B cell (primary cell): ENCODE measurements at regions not wholly inside any gene's neighbourhood (a gene's known extent, or its start where the extent isn't known, plus 50 kb on each side); places are given as distances from the start of the nearest gene placed in this dataset.

Experiments used
- ATAC-seq: fragments of 200-7000 bp; cut with Tn5 transposase; one replicate; pipeline ENCODE4 v1.10.0; 2021; ENCODE audit warnings: low read depth, mild to moderate bottlenecking, moderate number of reproducible peaks, moderate library complexity
- CTCF ChIA-PET: fragments of 350-600 bp; sonication (Branson Sonifier 250); formaldehyde crosslinking; loops from one replicate; lab custom pipeline; 2021; ENCODE audit warnings: antibody characterized with exemption, inconsistent platforms; lab: Charles Lee
- POLR2A ChIA-PET: fragments of 350-600 bp; sonication (Branson Sonifier 250); formaldehyde crosslinking; loops from one replicate; lab custom pipeline; 2021; ENCODE audit warnings: antibody characterized with exemption; lab: Charles Lee
- DNase-seq: peaks from one replicate; pipeline ENCODE4 v3.0.0; 2013
- H2AFZ ChIP-seq: 2 replicates; pipeline ENCODE4 v1.6.1; 2012; ENCODE audit warnings: mild to moderate bottlenecking, low read depth, low read length; ENCODE audit not compliant: insufficient read depth, poor library complexity, severe bottlenecking
- H3K27ac ChIP-seq, 2 donors: 1 replicate in 1 of 2; 2 replicates in 1 of 2; pipeline ENCODE4 v1.5.1; 2012 to 2013; ENCODE audit warnings: low read length in 2 of 2, mild to moderate bottlenecking in 2 of 2, moderate library complexity in 1 of 2
- H3K27me3 ChIP-seq, 4 experiments: fragments of 200-600 bp in 1 of 4; sonication (generic) in 1 of 4; replicated peaks in 1 of 4; 1 replicate in 2 of 4; 2 replicates in 2 of 4; pipeline versions ENCODE4 v1.6.1 to v1.7.0; 2013 to 2016; ENCODE audit warnings: low read length in 3 of 4, mild to moderate bottlenecking in 2 of 4, mixed read lengths in 1 of 4, moderate library complexity in 1 of 4; ENCODE audit not compliant: insufficient read depth in 4 of 4, control insufficient read depth in 3 of 4; ENCODE audit errors: control extremely low read depth in 1 of 4
- H3K36me3 ChIP-seq, 2 experiments: replicated peaks in 1 of 2; 1 replicate in 1 of 2; 2 replicates in 1 of 2; pipeline versions ENCODE4 v1.6.1 to v1.7.1; 2013; ENCODE audit warnings: low read length in 1 of 2; ENCODE audit not compliant: insufficient read depth in 2 of 2, control insufficient read depth in 1 of 2; ENCODE audit errors: control extremely low read depth in 1 of 2, extremely low read depth in 1 of 2
- H3K4me1 ChIP-seq, 2 donors: fragments of 200-600 bp in 1 of 2; sonication (generic) in 1 of 2; 1 replicate in 1 of 2; 2 replicates in 1 of 2; pipeline versions ENCODE4 v1.5.1 to v1.6.1; 2013 to 2017; ENCODE audit warnings: low read length in 2 of 2; ENCODE audit not compliant: control insufficient read depth in 2 of 2, insufficient read depth in 2 of 2
- H3K4me2 ChIP-seq: replicated peaks from 2 replicates; pipeline ENCODE3; 2012; ENCODE audit warnings: mild to moderate bottlenecking, low read depth, low read length; ENCODE audit not compliant: poor library complexity, severe bottlenecking
- H3K4me3 ChIP-seq, 5 experiments: fragments of 200-600 bp in 1 of 5; sonication (generic) in 1 of 5; 1 replicate in 3 of 5; 2 replicates in 2 of 5; pipeline versions ENCODE4 v1.5.1 to v1.7.0; 2011 to 2016; ENCODE audit warnings: low read length in 4 of 5, mild to moderate bottlenecking in 4 of 5, low read depth in 2 of 5, control low read depth in 1 of 5, moderate library complexity in 1 of 5; ENCODE audit not compliant: insufficient read depth in 1 of 5; ENCODE audit errors: control extremely low read depth in 1 of 5, extremely low read depth in 1 of 5
- H3K79me2 ChIP-seq: fragments of 200-600 bp; sonication (generic); one replicate; pipeline ENCODE4 v1.6.0; 2016; ENCODE audit warnings: low read length; ENCODE audit not compliant: control insufficient read depth, insufficient read depth
- H3K9ac ChIP-seq: fragments of 200-600 bp; sonication (generic); 2 replicates; pipeline ENCODE4 v1.6.1; 2017; ENCODE audit warnings: mild to moderate bottlenecking, low read length, moderate library complexity
- H3K9me3 ChIP-seq, 3 donors: one replicate each; pipeline versions ENCODE4 v1.6.1 to v1.7.1; 2013; ENCODE audit warnings: low read length in 2 of 3; ENCODE audit not compliant: control insufficient read depth in 2 of 3, insufficient read depth in 1 of 3; ENCODE audit errors: control extremely low read depth in 1 of 3
- H4K20me1 ChIP-seq: 2 replicates; pipeline ENCODE4 v1.6.0; 2012; ENCODE audit warnings: mild to moderate bottlenecking, low read length; ENCODE audit not compliant: insufficient read depth, control insufficient read depth, poor library complexity, severe bottlenecking
- H3K27ac Mint-ChIP-seq: one replicate; pipeline ENCODE4 v1.8.0; 2021; ENCODE audit warnings: mixed read lengths
- H3K27me3 Mint-ChIP-seq: one replicate; pipeline ENCODE4 v1.8.0; 2021; ENCODE audit warnings: mixed read lengths
- H3K4me1 Mint-ChIP-seq: one replicate; pipeline ENCODE4 v1.8.0; 2021; ENCODE audit warnings: mixed read lengths
- H3K4me3 Mint-ChIP-seq: one replicate; pipeline ENCODE4 v1.8.0; 2021; ENCODE audit warnings: mixed read lengths
- H3K9me3 Mint-ChIP-seq: one replicate; pipeline ENCODE4 v1.8.0; 2022; ENCODE audit warnings: mixed read lengths; ENCODE audit not compliant: insufficient read depth
- EZH2 ChIP-seq: IDR thresholded peaks from 2 replicates; pipeline ENCODE4 v1.6.1; 2012; ENCODE audit warnings: borderline replicate concordance, low read depth, mild to moderate bottlenecking, moderate library complexity, low read length; ENCODE audit not compliant: insufficient read depth, poor library complexity, severe bottlenecking
- WGBS: methylation state at CpG from one replicate; pipeline ENCODE4 v1.1.5; 2013; ENCODE audit warnings: missing lambda C conversion rate; ENCODE audit not compliant: insufficient coverage; 5-methylcytosine and 5-hydroxymethylcytosine counted together
- intact Hi-C: fragments of 100-400 bp; cut with micrococcal nuclease; formaldehyde crosslinking; loops from one replicate; pipeline ENCODE4 v1.10.0; 2022
- TF ChIP-seq, protein P1 (sequence below): fragments of 200-600 bp; IDR thresholded peaks from one replicate; pipeline ENCODE4 v1.8.0; 2022; ENCODE audit warnings: antibody characterized with exemption, mild to moderate bottlenecking

DNA sequence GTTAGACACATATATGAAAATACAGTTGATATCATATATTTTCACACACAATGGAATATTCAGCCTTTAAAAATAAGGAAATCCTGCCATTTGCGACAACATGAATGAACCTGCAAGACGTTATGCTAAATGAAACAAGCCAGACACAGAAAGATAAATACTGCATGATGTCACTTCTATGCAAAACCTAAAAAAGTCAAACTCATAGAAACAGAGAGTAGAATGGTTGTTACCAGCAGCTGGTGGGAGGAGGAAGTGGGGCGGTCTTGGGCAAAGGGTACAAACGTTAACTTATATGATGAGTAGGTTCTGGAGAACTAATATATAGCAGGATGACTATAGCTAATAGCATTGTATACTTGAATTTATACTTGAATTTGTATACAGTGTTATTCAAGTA lies 213.2 kb upstream of the NR2F2 start:
- Mint-ChIP-seq H3K4me3 (no peak overlapping the region), H3K27me3 (no peaks in the 10 kb centered on the region), H3K27ac (no peak overlapping the region), H3K9me3 (peaks cover 4% of the 10 kb centered on the region), H3K4me1 (no peaks in the 10 kb centered on the region)
- Histone ChIP-seq H4K20me1 (no peaks in the 10 kb centered on the region), H3K4me1 (no peaks in the 10 kb centered on the region), H3K9ac (no peak overlapping the region), H3K79me2 (no peaks in the 10 kb centered on the region), H3K27me3 (no peaks in the 10 kb centered on the region), H3K27ac (no peak overlapping the region), H3K9me3 (peaks cover 0 to 3% (median 0%) of the 10 kb centered on the region in 3 donors), H3K4me3 (no peak overlapping the region), H2AFZ (no peak overlapping the region), H3K36me3 (no peaks in the 10 kb centered on the region), H3K4me2 (no peak overlapping the region)
- POLR2A ChIA-PET, result no interaction called here
- WGBS, result no CpG with 5 or more reads among the region's 4 CpGs
- TF ChIP-seq EZH2, result no peak
- TF ChIP-seq, protein P1, sequence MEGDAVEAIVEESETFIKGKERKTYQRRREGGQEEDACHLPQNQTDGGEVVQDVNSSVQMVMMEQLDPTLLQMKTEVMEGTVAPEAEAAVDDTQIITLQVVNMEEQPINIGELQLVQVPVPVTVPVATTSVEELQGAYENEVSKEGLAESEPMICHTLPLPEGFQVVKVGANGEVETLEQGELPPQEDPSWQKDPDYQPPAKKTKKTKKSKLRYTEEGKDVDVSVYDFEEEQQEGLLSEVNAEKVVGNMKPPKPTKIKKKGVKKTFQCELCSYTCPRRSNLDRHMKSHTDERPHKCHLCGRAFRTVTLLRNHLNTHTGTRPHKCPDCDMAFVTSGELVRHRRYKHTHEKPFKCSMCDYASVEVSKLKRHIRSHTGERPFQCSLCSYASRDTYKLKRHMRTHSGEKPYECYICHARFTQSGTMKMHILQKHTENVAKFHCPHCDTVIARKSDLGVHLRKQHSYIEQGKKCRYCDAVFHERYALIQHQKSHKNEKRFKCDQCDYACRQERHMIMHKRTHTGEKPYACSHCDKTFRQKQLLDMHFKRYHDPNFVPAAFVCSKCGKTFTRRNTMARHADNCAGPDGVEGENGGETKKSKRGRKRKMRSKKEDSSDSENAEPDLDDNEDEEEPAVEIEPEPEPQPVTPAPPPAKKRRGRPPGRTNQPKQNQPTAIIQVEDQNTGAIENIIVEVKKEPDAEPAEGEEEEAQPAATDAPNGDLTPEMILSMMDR, result no peak
- DNase-seq, result no peak
- no peak for ATAC-seq
- intact Hi-C loops, result no loop called here
- CTCF ChIA-PET, result no interaction called here

DNA sequence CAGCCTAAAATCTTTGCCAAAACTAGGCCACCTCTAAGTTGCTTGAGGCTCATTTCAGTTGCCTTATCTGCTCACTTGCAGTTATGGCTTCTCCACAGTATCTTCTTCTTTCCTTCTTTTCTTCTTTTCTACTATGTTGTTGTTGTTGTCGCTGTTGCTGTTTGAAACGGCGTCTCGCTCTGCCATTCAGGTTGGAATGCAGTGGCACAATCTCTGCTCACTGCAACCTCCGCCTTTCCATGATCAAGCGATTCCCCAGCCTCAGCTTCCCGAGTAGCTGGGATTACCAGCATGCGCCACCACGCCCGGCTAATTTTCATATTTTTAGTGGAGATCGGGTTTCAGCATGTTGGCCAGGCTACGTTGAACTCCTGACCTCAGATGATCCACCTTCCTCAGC lies 210.8 kb upstream of the NR2F2 start:
- 92% methylated on average over 12 of the region's 12 CpGs for WGBS
- no peak overlapping the region for H3K4me2 ChIP-seq
- no peaks in the 10 kb centered on the region for H3K27me3 Mint-ChIP-seq
- H3K27ac ChIP-seq, result no peak overlapping the region
- no peak overlapping the region for H2AFZ ChIP-seq
- H3K4me1 ChIP-seq, result no peaks in the 10 kb centered on the region
- H3K9ac ChIP-seq, result no peak overlapping the region
- H3K4me3 ChIP-seq, result no peak overlapping the region
- no peaks in the 10 kb centered on the region for H3K79me2 ChIP-seq
- no peaks in the 10 kb centered on the region for H3K4me1 Mint-ChIP-seq
- no peak for TF ChIP-seq EZH2
- TF ChIP-seq, protein P1, result no peak
- H3K36me3 ChIP-seq, result no peaks in the 10 kb centered on the region
- ChIA-PET POLR2A (no interaction called here), CTCF (no interaction called here)
- H4K20me1 ChIP-seq, result no peaks in the 10 kb centered on the region
- no peak overlapping the region for H3K4me3 Mint-ChIP-seq
- peaks cover 4% of the 10 kb centered on the region for H3K9me3 Mint-ChIP-seq
- ATAC-seq (no peak), DNase-seq (no peak)
- H3K27me3 ChIP-seq, result no peaks in the 10 kb centered on the region
- intact Hi-C loops, result no loop called here
- no peak overlapping the region for H3K27ac Mint-ChIP-seq
- H3K9me3 ChIP-seq, result peaks cover 0 to 3% (median 0%) of the 10 kb centered on the region in 3 donors
